Spleen (tissue), 11 donors: ENCODE measurements at regions not wholly inside any gene's neighbourhood (a gene's known extent, or its start where the extent isn't known, plus 50 kb on each side); places are given as distances from the start of the nearest gene placed in this dataset.

Source experiments
- DNase-seq: peaks from one replicate; pipeline ENCODE4 v3.0.0-alpha.2; 2020
- H3K27ac ChIP-seq, 8 donors: fragments of 200-600 bp; sonication (generic) in 7 of 8; 1 replicate in 4 of 8; 2 replicates in 4 of 8; pipeline versions ENCODE4 v1.5.0 to v1.8.0; 2016 to 2021; ENCODE audit warnings: inconsistent platforms in 4 of 8, mild to moderate bottlenecking in 4 of 8, moderate library complexity in 1 of 8
- H3K27me3 ChIP-seq, 7 donors: fragments of 200-600 bp; sonication (generic) in 6 of 7; replicated peaks in 1 of 7; 1 replicate in 4 of 7; 2 replicates in 3 of 7; pipeline versions ENCODE4 v1.5.0 to v1.8.0; 2016 to 2021; ENCODE audit warnings: inconsistent platforms in 3 of 7, mild to moderate bottlenecking in 1 of 7
- H3K36me3 ChIP-seq, 6 donors: fragments of 200-600 bp; sonication (generic) in 5 of 6; 1 replicate in 4 of 6; 2 replicates in 2 of 6; pipeline versions ENCODE4 v1.5.0 to v1.8.0; 2016 to 2021; ENCODE audit warnings: inconsistent platforms in 2 of 6
- H3K4me1 ChIP-seq, 6 donors: fragments of 200-600 bp; sonication (generic) in 5 of 6; 1 replicate in 3 of 6; 2 replicates in 3 of 6; pipeline versions ENCODE4 v1.5.0 to v1.8.0; 2016 to 2021; ENCODE audit warnings: inconsistent platforms in 3 of 6
- H3K4me3 ChIP-seq, 8 donors: fragments of 200-600 bp; sonication (generic) in 7 of 8; 1 replicate in 4 of 8; 2 replicates in 4 of 8; pipeline versions ENCODE4 v1.5.0 to v1.8.0; 2016 to 2021; ENCODE audit warnings: inconsistent platforms in 4 of 8, mild to moderate bottlenecking in 4 of 8, moderate library complexity in 2 of 8
- H3K9me3 ChIP-seq, 8 donors: fragments of 200-600 bp; sonication (generic) in 7 of 8; 1 replicate in 4 of 8; 2 replicates in 4 of 8; pipeline versions ENCODE4 v1.5.0 to v1.8.0; 2016 to 2021; ENCODE audit warnings: inconsistent platforms in 4 of 8
- POLR2A ChIP-seq, 3 donors: fragments of 450-650 bp; IDR thresholded peaks; one replicate each; pipeline ENCODE4 v1.5.1; 2017; ENCODE audit warnings: antibody characterized with exemption in 3 of 3, mild to moderate bottlenecking in 1 of 3
- POLR2AphosphoS5 ChIP-seq, 3 donors: sonication (generic); formaldehyde crosslinking; IDR thresholded peaks; one replicate each; pipeline ENCODE4 v1.5.1; 2017; ENCODE audit warnings: antibody characterized with exemption in 3 of 3
- WGBS, 5 donors: extraction: QIAGEN DNeasy Blood & Tissue Kit in 3 of 5; methylation state at CpG; one replicate each; pipeline versions ENCODE4 v1.1.5 to v1.1.7; 2013 to 2018; 5-methylcytosine and 5-hydroxymethylcytosine counted together
- intact Hi-C: fragments of 100-400 bp; cut with DNase I; formaldehyde crosslinking; loops from one replicate; pipeline ENCODE4 v1.15.0; 2023; ENCODE audit warnings: low total_unique reads
- TF ChIP-seq, protein P1 (sequence below), 11 experiments: fragments of 200-600 bp in 7 of 11; fragments of 450-650 bp in 4 of 11; sonication (generic) in 4 of 11; IDR thresholded peaks in 8 of 11; conservative IDR thresholded peaks in 3 of 11; 1 replicate in 7 of 11; 2 replicates in 4 of 11; pipeline versions ENCODE4 v1.4.0 to v1.8.0; 2016 to 2021; ENCODE audit warnings: antibody characterized with exemption in 11 of 11, inconsistent platforms in 4 of 11, mild to moderate bottlenecking in 1 of 11
- donor health status: healthy with polysubstance abuse.
- donor health status: DM: no; HTN: no; CAD: no; lungs with moderate emphysema.
- donor health status: DM: no; HTN: no; CAD: no.
- donor health status: Bipolar disorder and iron deficiency.
- donor health status: healthy.
- donor health status: DM: no; HTN: no; CAD: no.
- donor health status: DM: yes; HTN: yes; CAD: no.

DNA sequence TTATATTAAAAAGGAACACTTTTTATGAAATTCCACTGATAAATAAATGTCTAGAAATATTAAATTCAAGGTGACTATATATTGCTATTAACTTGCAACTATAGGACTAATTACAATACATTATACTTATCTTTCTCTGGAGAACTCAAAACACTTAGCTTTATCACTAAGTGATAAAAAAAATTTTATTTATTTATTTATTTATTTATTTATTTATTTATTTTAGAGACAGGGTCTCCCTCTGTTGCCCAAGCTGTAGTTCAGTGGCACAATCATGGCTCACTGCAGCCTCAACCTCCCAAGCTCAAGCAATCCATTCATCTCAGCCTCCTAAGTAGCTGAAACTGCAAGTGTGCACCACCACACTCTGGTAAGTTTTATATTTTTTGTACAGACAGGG, 451.1 kb downstream of the DSC3 start:
- DNase-seq: no peak
- no peaks in the 10 kb centered on the region for H3K27me3 ChIP-seq
- H3K27ac ChIP-seq: no peak overlapping the region
- H3K36me3 ChIP-seq: no peaks in the 10 kb centered on the region
- H3K4me1 ChIP-seq: no peaks in the 10 kb centered on the region
- H3K9me3 ChIP-seq: peaks cover 0 to 18% (median 2%) of the 10 kb centered on the region in 8 donors
- no peak overlapping the region for H3K4me3 ChIP-seq
- intact Hi-C loops: no loop called here
- TF ChIP-seq POLR2AphosphoS5 (IDR thresholded peaks at IDR 0.05) (no peak), POLR2A (IDR thresholded peaks at IDR 0.05) (no peak)
- TF ChIP-seq, protein P1, sequence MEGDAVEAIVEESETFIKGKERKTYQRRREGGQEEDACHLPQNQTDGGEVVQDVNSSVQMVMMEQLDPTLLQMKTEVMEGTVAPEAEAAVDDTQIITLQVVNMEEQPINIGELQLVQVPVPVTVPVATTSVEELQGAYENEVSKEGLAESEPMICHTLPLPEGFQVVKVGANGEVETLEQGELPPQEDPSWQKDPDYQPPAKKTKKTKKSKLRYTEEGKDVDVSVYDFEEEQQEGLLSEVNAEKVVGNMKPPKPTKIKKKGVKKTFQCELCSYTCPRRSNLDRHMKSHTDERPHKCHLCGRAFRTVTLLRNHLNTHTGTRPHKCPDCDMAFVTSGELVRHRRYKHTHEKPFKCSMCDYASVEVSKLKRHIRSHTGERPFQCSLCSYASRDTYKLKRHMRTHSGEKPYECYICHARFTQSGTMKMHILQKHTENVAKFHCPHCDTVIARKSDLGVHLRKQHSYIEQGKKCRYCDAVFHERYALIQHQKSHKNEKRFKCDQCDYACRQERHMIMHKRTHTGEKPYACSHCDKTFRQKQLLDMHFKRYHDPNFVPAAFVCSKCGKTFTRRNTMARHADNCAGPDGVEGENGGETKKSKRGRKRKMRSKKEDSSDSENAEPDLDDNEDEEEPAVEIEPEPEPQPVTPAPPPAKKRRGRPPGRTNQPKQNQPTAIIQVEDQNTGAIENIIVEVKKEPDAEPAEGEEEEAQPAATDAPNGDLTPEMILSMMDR (IDR thresholded peaks at IDR 0.05 in 8 of 11, conservative IDR thresholded peaks at IDR 0.05 in 3 of 11): no peak

DNA sequence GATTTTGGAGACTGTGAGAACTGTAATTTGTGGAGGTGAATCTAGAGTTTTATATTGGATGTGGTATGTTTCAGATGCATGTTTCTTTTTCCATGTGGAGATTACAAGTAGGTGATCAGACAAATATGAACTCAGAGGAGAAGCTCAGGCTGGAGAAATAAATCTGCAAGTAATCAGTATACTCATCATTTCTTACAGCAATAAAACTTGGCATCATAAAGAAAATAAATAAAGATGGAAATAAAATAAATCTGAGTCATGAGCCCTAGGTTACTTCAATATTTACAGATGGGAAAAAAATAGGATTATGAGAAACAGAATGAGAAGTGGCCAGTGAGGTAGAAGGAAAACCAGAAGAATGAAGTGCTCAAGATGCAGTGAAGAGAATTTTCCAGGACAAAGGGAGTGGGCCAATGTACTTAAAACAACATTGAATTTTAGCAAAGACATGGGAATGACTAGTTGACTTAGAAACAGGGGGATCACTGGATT, 453.8 kb downstream of the DSC3 start:
- Histone ChIP-seq H3K27me3 (no peaks in the 10 kb centered on the region), H3K4me1 (no peaks in the 10 kb centered on the region), H3K4me3 (no peak overlapping the region), H3K36me3 (no peaks in the 10 kb centered on the region), H3K9me3 (peaks cover 0 to 14% (median 0%) of the 10 kb centered on the region in 8 donors), H3K27ac (no peak overlapping the region)
- intact Hi-C loops: no loop called here
- TF ChIP-seq POLR2A (IDR thresholded peaks at IDR 0.05) (no peak), POLR2AphosphoS5 (IDR thresholded peaks at IDR 0.05) (no peak)
- TF ChIP-seq, protein P1 (IDR thresholded peaks at IDR 0.05 in 8 of 11, conservative IDR thresholded peaks at IDR 0.05 in 3 of 11): no peak
- no peak for DNase-seq

DNA sequence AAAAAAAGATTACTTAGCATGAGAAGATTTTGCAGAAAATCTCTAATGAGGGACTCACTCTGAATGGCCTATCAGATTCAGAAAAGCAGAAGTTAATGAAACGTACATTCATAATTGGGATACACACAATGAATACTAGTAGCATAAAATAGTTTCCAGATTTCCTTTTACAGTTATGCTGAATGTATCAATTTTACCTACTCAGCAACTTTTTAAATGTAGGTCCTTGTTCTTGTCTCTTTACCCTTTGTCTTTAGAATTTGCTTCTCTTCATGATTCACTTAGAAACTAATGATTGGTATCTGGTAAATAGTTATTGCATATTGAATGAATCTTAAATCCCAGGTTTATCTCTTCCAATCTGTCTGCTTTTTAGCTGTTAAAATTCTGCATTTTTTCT, 458.8 kb downstream of the DSC3 start:
- H3K36me3 ChIP-seq: no peaks in the 10 kb centered on the region
- no peak for TF ChIP-seq POLR2AphosphoS5 (IDR thresholded peaks at IDR 0.05)
- TF ChIP-seq, protein P1 (IDR thresholded peaks at IDR 0.05 in 8 of 11, conservative IDR thresholded peaks at IDR 0.05 in 3 of 11): no peak
- TF ChIP-seq POLR2A (IDR thresholded peaks at IDR 0.05): no peak
- intact Hi-C loops: no loop called here

DNA sequence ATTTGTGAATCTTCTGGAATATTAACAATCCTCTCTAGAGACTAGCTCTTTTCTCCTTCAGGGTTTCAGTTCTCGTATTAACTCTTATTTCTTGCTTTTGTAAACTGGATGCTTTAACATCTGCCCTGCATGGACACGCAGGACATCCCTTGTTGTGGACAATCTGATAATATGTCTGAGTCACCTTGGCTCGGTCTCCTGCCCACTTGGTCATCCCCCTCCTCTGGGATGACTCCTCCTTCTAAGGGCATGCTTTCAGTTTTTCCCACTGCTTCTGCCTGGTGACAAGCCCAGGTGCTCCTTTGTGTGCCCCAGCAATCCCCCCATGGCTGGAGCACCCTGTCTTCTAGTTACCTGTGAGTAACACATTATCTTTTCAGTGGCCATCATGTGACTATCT, 460.5 kb downstream of the DSC3 start:
- Histone ChIP-seq H3K4me3 (no peak overlapping the region), H3K4me1 (no peaks in the 10 kb centered on the region), H3K9me3 (peaks cover 0 to 6% (median 0%) of the 10 kb centered on the region in 8 donors), H3K36me3 (no peaks in the 10 kb centered on the region), H3K27ac (no peak overlapping the region), H3K27me3 (no peaks in the 10 kb centered on the region)
- no peak for DNase-seq
- 75 to 90% (median 86%) methylated on average over 3 of the region's 3 CpGs for WGBS, 5 donors
- intact Hi-C loops: no loop called here
- TF ChIP-seq POLR2AphosphoS5 (IDR thresholded peaks at IDR 0.05): no peak
- no peak for TF ChIP-seq POLR2A (IDR thresholded peaks at IDR 0.05)
- TF ChIP-seq, protein P1 (IDR thresholded peaks at IDR 0.05 in 8 of 11, conservative IDR thresholded peaks at IDR 0.05 in 3 of 11): no peak

More for the DNA sequence above, 458.8 kb downstream of the DSC3 start:
- WGBS, 5 donors: 34 to 75% (median 47%) methylated on average over 1 of the region's 1 CpG
- Histone ChIP-seq H3K9me3 (peaks cover 0 to 6% (median 0%) of the 10 kb centered on the region in 8 donors), H3K27me3 (no peaks in the 10 kb centered on the region), H3K4me1 (no peaks in the 10 kb centered on the region), H3K27ac (no peak overlapping the region), H3K4me3 (no peak overlapping the region)
- DNase-seq: no peak
